Naive B cell (primary cell): ENCODE measurements at regions not wholly inside any gene's neighbourhood (a gene's known extent, or its start where the extent isn't known, plus 50 kb on each side); places are given as distances from the start of the nearest gene placed in this dataset.
A peak's percentile ranks its signal among the peaks of the same experiment; 100 is the strongest.
"Not testable (repeated sequence)": the region's sequence is repeated elsewhere in the genome, so short reads cannot be mapped to it uniquely, and the experiment has no call there.

Experiments used
- ATAC-seq, 2 donors: fragments of 150-1000 bp; cut with Tn5 transposase; 2 replicates each; pipeline ENCODE4 v1.10.0; 2021; ENCODE audit warnings: low read depth in 2 of 2, mild to moderate bottlenecking in 2 of 2, moderate library complexity in 2 of 2
- DNase-seq: peaks from one replicate; pipeline ENCODE4 v3.0.0; 2022
- H3K27ac Mint-ChIP-seq, 6 donors: one replicate each; pipeline ENCODE4 v1.8.0; 2020 to 2022; ENCODE audit warnings: mild to moderate bottlenecking in 6 of 6, mixed read lengths in 6 of 6, moderate library complexity in 5 of 6, inconsistent platforms in 2 of 6
- H3K27me3 Mint-ChIP-seq, 3 donors: one replicate each; pipeline ENCODE4 v1.8.0; 2021 to 2022; ENCODE audit warnings: mixed read lengths in 3 of 3, mild to moderate bottlenecking in 1 of 3
- H3K36me3 Mint-ChIP-seq, 2 donors: one replicate each; pipeline ENCODE4 v1.8.0; 2020 to 2022; ENCODE audit warnings: mixed read lengths in 2 of 2, inconsistent platforms in 1 of 2, mild to moderate bottlenecking in 1 of 2
- H3K4me1 Mint-ChIP-seq, 3 donors: one replicate each; pipeline ENCODE4 v1.8.0; 2020 to 2022; ENCODE audit warnings: mixed read lengths in 3 of 3, inconsistent platforms in 1 of 3, mild to moderate bottlenecking in 1 of 3, moderate library complexity in 1 of 3
- H3K4me3 Mint-ChIP-seq, 8 donors: one replicate each; pipeline ENCODE4 v1.8.0; 2020 to 2022; ENCODE audit warnings: mild to moderate bottlenecking in 8 of 8, mixed read lengths in 8 of 8, moderate library complexity in 8 of 8, inconsistent platforms in 2 of 8
- H3K9me3 Mint-ChIP-seq, 7 donors: one replicate each; pipeline ENCODE4 v1.8.0; 2020 to 2022; ENCODE audit warnings: mixed read lengths in 7 of 7, mild to moderate bottlenecking in 5 of 7, inconsistent platforms in 2 of 7, moderate library complexity in 1 of 7

DNA sequence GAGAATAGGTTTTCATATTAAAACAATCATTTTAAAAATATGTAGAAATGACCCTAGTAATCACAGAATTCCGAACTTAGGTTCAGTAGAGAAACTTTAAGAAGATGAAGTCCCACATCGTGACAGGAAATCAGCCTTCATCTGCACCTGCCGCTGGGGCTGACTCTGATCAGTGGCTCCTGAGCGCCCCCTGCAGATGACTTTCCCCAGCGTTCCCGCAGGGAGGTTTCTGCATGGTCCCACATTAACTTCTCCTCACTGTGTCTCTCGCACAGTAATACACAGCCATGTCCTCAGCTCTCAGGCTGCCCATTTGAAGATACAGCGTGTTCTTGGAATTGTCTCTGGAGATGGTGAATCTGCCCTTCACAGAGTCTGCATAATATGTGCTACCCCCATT, 1131.1 kb downstream of the TMEM121 start:
- Mint-ChIP-seq H3K4me1 (peaks cover 13 to 24% (median 22%) of the 10 kb centered on the region in 3 donors), H3K4me3 (no peak overlapping the region), H3K27me3 (peaks cover 0 to 2% (median 0%) of the 10 kb centered on the region in 3 donors), H3K36me3 (no peaks in the 10 kb centered on the region), H3K9me3 (no peaks in the 10 kb centered on the region), H3K27ac (peak overlapping the region in 1 of 6 donors; percentile 69)
- ATAC-seq (peak; percentile 77 to 85), DNase-seq (peak; percentile 32)

GRCh38 chr14:106658066-106658860, 1131.9 kb downstream of the TMEM121 start:
- Mint-ChIP-seq H3K4me3 (peak overlapping the region in 1 of 8 donors; percentile 48), H3K27ac (peak overlapping the region in 1 of 6 donors; percentile 73), H3K4me1 (peaks cover 17 to 28% (median 24%) of the 10 kb centered on the region in 3 donors)
- not testable (repeated sequence) for H3K27me3 Mint-ChIP-seq, H3K9me3 Mint-ChIP-seq, H3K36me3 Mint-ChIP-seq, DNase-seq, ATAC-seq

DNA sequence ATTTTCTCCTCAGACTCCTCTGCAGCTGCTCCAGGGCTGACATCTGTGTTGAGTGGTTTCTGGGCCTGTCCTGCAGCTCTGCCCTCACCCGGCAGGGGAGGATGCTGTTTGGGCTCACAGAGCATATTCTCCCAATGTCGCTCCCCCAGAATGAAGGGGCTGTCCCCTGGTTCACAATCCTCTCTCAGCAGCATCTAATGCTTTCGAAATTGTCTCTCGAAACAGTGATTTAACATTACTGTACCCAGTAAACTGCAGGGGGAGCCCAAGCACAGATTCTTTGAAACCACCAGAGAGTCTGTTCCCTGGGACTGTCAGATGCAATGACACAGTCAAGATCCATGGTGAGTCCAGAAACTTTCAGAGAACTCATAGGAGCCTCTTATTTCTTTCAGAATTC, 1135.2 kb downstream of the TMEM121 start:
- not testable (repeated sequence) for H3K36me3 Mint-ChIP-seq, H3K27me3 Mint-ChIP-seq, H3K9me3 Mint-ChIP-seq, H3K4me3 Mint-ChIP-seq
- H3K4me1 Mint-ChIP-seq: peaks cover 17 to 21% (median 17%) of the 10 kb centered on the region in 3 donors
- peak; percentile 65 to 70 for ATAC-seq
- DNase-seq: peak; percentile 46
- H3K27ac Mint-ChIP-seq: peak overlapping the region in 4 of 6 donors; percentile 23 to 85 (median 48)

- peaks cover 10 to 15% (median 12%) of the 10 kb centered on the region in 3 donors for H3K4me1 Mint-ChIP-seq
- peak in 1 of 2 donors; percentile 8 for ATAC-seq
- no peaks in the 10 kb centered on the region for H3K27me3 Mint-ChIP-seq
- no peaks in the 10 kb centered on the region for H3K36me3 Mint-ChIP-seq
- no peak for DNase-seq
- peaks cover 0 to 3% (median 0%) of the 10 kb centered on the region in 7 donors for H3K9me3 Mint-ChIP-seq
- no peak overlapping the region for H3K4me3 Mint-ChIP-seq
- peak overlapping the region in 4 of 6 donors; percentile 41 to 73 (median 60) for H3K27ac Mint-ChIP-seq
These were observed 1136.7 kb downstream of the TMEM121 start for GRCh38 chr14:106662936-106663550.

DNA sequence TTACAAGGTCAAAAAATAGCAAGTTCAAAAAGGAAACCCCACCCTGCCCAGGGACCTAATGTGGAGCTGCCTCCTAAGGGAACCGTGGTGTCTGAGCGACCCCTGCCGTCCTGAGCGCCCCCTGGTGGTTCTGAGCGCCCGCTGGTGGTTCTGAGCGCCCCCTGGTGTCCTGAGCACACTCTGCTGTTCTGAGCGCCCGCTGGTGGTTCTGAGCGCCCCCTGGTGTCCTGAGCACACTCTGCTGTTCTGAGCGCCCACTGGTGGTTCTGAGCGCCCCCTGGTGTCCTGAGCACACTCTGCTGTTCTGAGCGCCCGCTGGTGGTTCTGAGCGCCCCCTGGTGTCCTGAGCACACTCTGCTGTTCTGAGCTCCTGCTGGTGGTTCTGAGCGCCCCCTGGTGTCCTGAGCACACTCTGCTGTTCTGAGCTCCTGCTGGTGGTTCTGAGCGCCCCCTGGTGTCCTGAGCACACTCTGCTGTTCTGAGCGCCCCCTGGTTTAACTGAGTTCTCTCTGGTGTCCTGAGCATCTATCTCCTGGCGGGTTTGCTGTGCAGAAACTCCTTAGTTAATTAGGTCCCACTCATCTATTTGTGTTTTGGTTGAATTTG, 1137.5 kb downstream of the TMEM121 start:
- not testable (repeated sequence) for H3K36me3 Mint-ChIP-seq, H3K27me3 Mint-ChIP-seq, H3K9me3 Mint-ChIP-seq, H3K4me3 Mint-ChIP-seq
- H3K27ac Mint-ChIP-seq: peak overlapping the region in 4 of 6 donors; percentile 41 to 93 (median 60)
- ATAC-seq: peak; percentile 44 to 60
- peak; percentile 49 for DNase-seq
- H3K4me1 Mint-ChIP-seq: peaks cover 10 to 15% (median 12%) of the 10 kb centered on the region in 3 donors

- Mint-ChIP-seq H3K4me3 (peak overlapping the region in 1 of 8 donors; percentile 61), H3K27me3 (peaks cover 0 to 4% (median 0%) of the 10 kb centered on the region in 3 donors), H3K36me3 (no peaks in the 10 kb centered on the region), H3K9me3 (peaks cover 0 to 3% (median 0%) of the 10 kb centered on the region in 7 donors), H3K27ac (no peak overlapping the region), H3K4me1 (peaks cover 10 to 15% (median 15%) of the 10 kb centered on the region in 3 donors)
- DNase-seq: no peak
- no peak for ATAC-seq
These were observed 1139.4 kb downstream of the TMEM121 start for GRCh38 chr14:106665814-106666213.

DNA sequence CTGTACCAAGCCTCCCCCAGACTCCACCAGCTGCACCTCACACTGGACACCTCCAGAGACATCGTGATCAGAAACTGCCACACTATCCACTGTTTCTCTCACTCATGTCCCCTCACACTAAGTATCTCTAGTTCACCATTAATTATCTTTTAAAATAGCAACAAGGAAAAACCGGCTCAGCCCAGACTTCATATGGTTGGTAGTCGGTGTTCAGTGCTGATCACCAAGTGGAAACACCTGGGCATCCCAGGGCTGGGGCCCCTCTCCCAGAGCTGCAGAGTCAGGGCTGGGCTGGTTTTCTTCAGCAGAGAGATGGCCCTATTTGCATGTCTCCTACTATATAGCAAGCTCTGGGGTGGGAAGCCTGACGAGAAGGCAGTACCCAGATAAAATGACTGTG, 1140.0 kb downstream of the TMEM121 start:
- Mint-ChIP-seq H3K9me3 (peaks cover 0 to 3% (median 0%) of the 10 kb centered on the region in 7 donors), H3K36me3 (no peaks in the 10 kb centered on the region), H3K27ac (peak overlapping the region in 1 of 6 donors; percentile 12), H3K4me1 (peaks cover 10 to 14% (median 13%) of the 10 kb centered on the region in 3 donors), H3K27me3 (peaks cover 0 to 4% (median 3%) of the 10 kb centered on the region in 3 donors), H3K4me3 (no peak overlapping the region)
- ATAC-seq (no peak), DNase-seq (no peak)

- no peaks in the 10 kb centered on the region for H3K36me3 Mint-ChIP-seq
- no peak overlapping the region for H3K4me3 Mint-ChIP-seq
- peaks cover 0 to 9% (median 9%) of the 10 kb centered on the region in 3 donors for H3K4me1 Mint-ChIP-seq
- no peak overlapping the region for H3K27ac Mint-ChIP-seq
- DNase-seq (no peak), ATAC-seq (peak; percentile 46 to 52)
- peaks cover 0 to 11% (median 9%) of the 10 kb centered on the region in 3 donors for H3K27me3 Mint-ChIP-seq
- no peaks in the 10 kb centered on the region for H3K9me3 Mint-ChIP-seq
These were observed 1143.6 kb downstream of the TMEM121 start for GRCh38 chr14:106670011-106670410.

DNA sequence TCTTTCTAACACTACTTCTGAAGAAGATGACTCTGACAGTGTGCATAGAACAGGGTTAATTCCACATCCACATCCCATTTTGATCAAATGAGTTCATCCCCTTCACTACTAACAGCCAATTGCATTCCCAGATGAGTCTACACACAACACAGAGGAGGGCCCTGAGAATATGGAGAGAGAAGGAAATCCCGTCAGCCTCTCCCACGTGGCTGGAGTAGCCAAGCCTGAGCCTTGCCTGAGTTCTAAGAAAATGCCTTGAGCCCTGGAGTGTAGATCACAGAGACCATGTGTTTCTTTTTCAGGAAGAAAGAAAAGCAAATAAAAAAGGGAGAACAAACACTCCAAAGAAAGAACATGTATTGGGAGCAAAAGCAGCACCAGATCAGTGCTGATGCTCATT, 1147.7 kb downstream of the TMEM121 start:
- H3K4me1 Mint-ChIP-seq: peaks cover 4 to 14% (median 13%) of the 10 kb centered on the region in 3 donors
- not testable (repeated sequence) for H3K27ac Mint-ChIP-seq, DNase-seq, ATAC-seq, H3K9me3 Mint-ChIP-seq, H3K36me3 Mint-ChIP-seq
- peaks cover 0 to 16% (median 14%) of the 10 kb centered on the region in 3 donors for H3K27me3 Mint-ChIP-seq
- H3K4me3 Mint-ChIP-seq: peak overlapping the region in 1 of 8 donors; percentile 24

- Mint-ChIP-seq H3K27me3 (peaks cover 0 to 19% (median 14%) of the 10 kb centered on the region in 3 donors), H3K4me3 (peak overlapping the region in 3 of 8 donors; percentile 33 to 62 (median 59)), H3K4me1 (peaks cover 4 to 14% (median 13%) of the 10 kb centered on the region in 3 donors)
- not testable (repeated sequence) for H3K27ac Mint-ChIP-seq, ATAC-seq, H3K9me3 Mint-ChIP-seq, H3K36me3 Mint-ChIP-seq
- peak; percentile 42 for DNase-seq
These were observed 1148.2 kb downstream of the TMEM121 start for GRCh38 chr14:106674509-106675125.

DNA sequence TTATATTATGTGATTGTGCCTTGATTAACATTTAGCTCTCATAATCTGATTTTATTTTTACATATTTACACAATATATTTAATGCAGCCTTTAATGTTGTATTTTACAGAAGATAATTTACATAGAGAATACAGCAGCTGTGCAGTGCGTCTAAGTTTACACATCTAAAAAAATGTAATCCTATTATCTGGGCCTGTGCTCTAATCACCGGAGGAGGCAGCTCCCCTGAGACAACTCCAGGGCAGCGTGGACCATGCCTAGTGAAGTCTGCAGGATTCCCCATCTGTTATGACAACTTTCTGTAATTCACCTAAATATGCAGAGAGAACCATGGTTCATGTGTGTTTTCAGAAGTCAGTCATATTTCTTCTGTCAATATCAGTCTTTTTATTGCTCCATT, 1149.3 kb downstream of the TMEM121 start:
- H3K4me1 Mint-ChIP-seq: peaks cover 4 to 14% (median 11%) of the 10 kb centered on the region in 3 donors
- not testable (repeated sequence) for H3K27ac Mint-ChIP-seq, ATAC-seq, H3K36me3 Mint-ChIP-seq, DNase-seq, H3K9me3 Mint-ChIP-seq
- peaks cover 0 to 19% (median 10%) of the 10 kb centered on the region in 3 donors for H3K27me3 Mint-ChIP-seq
- peak overlapping the region in 3 of 8 donors; percentile 6 to 62 (median 59) for H3K4me3 Mint-ChIP-seq

GRCh38 chr14:106679776-106680175, 1153.4 kb downstream of the TMEM121 start:
- no peak for ATAC-seq
- no peaks in the 10 kb centered on the region for H3K36me3 Mint-ChIP-seq
- peaks cover 5 to 14% (median 10%) of the 10 kb centered on the region in 3 donors for H3K4me1 Mint-ChIP-seq
- H3K27me3 Mint-ChIP-seq: peaks cover 0 to 8% (median 5%) of the 10 kb centered on the region in 3 donors
- H3K9me3 Mint-ChIP-seq: no peaks in the 10 kb centered on the region
- no peak overlapping the region for H3K27ac Mint-ChIP-seq
- no peak for DNase-seq
- H3K4me3 Mint-ChIP-seq: no peak overlapping the region

DNA sequence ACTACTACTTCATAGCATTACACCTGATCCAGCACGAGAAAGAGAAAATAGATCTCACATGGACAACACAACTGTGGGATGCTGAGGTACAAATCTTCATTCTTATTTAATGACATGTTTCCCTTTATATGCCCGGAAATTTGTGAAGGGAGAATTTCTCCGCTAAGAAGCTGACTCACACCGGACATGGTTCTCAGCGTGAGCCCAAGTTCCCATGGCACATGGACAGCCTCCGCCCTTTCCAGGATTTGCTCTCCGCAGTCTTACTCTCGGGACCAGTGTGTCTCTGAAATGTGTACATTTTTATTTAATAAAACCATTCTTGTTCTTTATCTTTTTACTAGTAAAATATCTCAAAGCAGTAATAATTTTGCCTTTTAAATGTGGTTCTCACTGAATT, 1154.8 kb downstream of the TMEM121 start:
- H3K36me3 Mint-ChIP-seq: no peaks in the 10 kb centered on the region
- H3K9me3 Mint-ChIP-seq: no peaks in the 10 kb centered on the region
- peaks cover 0 to 8% (median 0%) of the 10 kb centered on the region in 3 donors for H3K27me3 Mint-ChIP-seq
- no peak overlapping the region for H3K4me3 Mint-ChIP-seq
- peaks cover 0 to 14% (median 13%) of the 10 kb centered on the region in 3 donors for H3K4me1 Mint-ChIP-seq
- H3K27ac Mint-ChIP-seq: no peak overlapping the region
- ATAC-seq (no peak), DNase-seq (no peak)
